GM12865 (cell line): ENCODE measurements at regions not wholly inside any gene's neighbourhood (a gene's known extent, or its start where the extent isn't known, plus 50 kb on each side); places are given as distances from the start of the nearest gene placed in this dataset.

Source experiments
- DNase-seq: peaks from one replicate; pipeline ENCODE4 v3.0.0; 2010; ENCODE audit warnings: low read depth
- H3K4me3 ChIP-seq: 2 replicates; pipeline ENCODE4 v1.5.1; 2011; ENCODE audit warnings: mild to moderate bottlenecking, low read depth, low read length, control low read depth
- CTCF ChIP-seq: IDR thresholded peaks from 2 replicates; pipeline ENCODE4 v1.5.1; 2011; ENCODE audit warnings: low read length, control low read depth, low read depth, inconsistent platforms; ENCODE audit not compliant: insufficient read depth; ENCODE audit errors: missing control alignments

- TF ChIP-seq CTCF = peak; percentile 83
- H3K4me3 ChIP-seq = no peak overlapping the region
- DNase-seq = peak; percentile 83
Observed at GRCh38 chr3:28667646-28668621, 319.3 kb upstream of the AZI2 start.

- no peak overlapping the region for H3K4me3 ChIP-seq
- DNase-seq = no peak
- TF ChIP-seq CTCF = no peak
Observed at GRCh38 chr3:28669870-28670269, 321.2 kb upstream of the AZI2 start.

- TF ChIP-seq CTCF = no peak
- H3K4me3 ChIP-seq = no peak overlapping the region
- DNase-seq = no peak
Observed at GRCh38 chr3:28672406-28672805, 323.8 kb upstream of the AZI2 start.

GRCh38 chr3:28673446-28673845 lies 324.8 kb upstream of the AZI2 start:
- H3K4me3 ChIP-seq = no peak overlapping the region
- no peak for DNase-seq
- no peak for TF ChIP-seq CTCF

- no peak overlapping the region for H3K4me3 ChIP-seq
- DNase-seq = no peak
- TF ChIP-seq CTCF = no peak
Observed at GRCh38 chr3:28674212-28674611, 325.6 kb upstream of the AZI2 start.

GRCh38 chr3:28677581-28677980 lies 329.0 kb upstream of the AZI2 start:
- no peak for TF ChIP-seq CTCF
- no peak for DNase-seq
- H3K4me3 ChIP-seq = no peak overlapping the region
